Activated CD4-positive, alpha-beta T cell treated with anti-CD3 and anti-CD28 coated beads, Interleukin-2, amount 10 ng/mL, durations not matched to agents 24 days and 14 days (primary cell): ENCODE measurements at regions not wholly inside any gene's neighbourhood (a gene's known extent, or its start where the extent isn't known, plus 50 kb on each side); places are given as distances from the start of the nearest gene placed in this dataset.

Experiments
- DNase-seq: peaks from one replicate; pipeline ENCODE4 v3.0.0; 2022
- H3K27ac Mint-ChIP-seq: one replicate; pipeline ENCODE4 v1.8.0; 2022; ENCODE audit warnings: mild to moderate bottlenecking, mixed read lengths
- H3K27me3 Mint-ChIP-seq: one replicate; pipeline ENCODE4 v1.8.0; 2022; ENCODE audit warnings: mixed read lengths
- H3K36me3 Mint-ChIP-seq: one replicate; pipeline ENCODE4 v1.8.0; 2022; ENCODE audit warnings: low read depth, mild to moderate bottlenecking, mixed read lengths
- H3K4me1 Mint-ChIP-seq: one replicate; pipeline ENCODE4 v1.8.0; 2021; ENCODE audit warnings: mixed read lengths
- H3K4me3 Mint-ChIP-seq: one replicate; pipeline ENCODE4 v1.8.0; 2022; ENCODE audit warnings: mild to moderate bottlenecking, moderate library complexity, mixed read lengths
- H3K9me3 Mint-ChIP-seq: one replicate; pipeline ENCODE4 v1.8.0; 2021; ENCODE audit warnings: mixed read lengths
- intact Hi-C: fragments of 100-400 bp; cut with micrococcal nuclease; formaldehyde crosslinking; loops from one replicate; pipeline ENCODE4 v1.15.1; 2023

DNA sequence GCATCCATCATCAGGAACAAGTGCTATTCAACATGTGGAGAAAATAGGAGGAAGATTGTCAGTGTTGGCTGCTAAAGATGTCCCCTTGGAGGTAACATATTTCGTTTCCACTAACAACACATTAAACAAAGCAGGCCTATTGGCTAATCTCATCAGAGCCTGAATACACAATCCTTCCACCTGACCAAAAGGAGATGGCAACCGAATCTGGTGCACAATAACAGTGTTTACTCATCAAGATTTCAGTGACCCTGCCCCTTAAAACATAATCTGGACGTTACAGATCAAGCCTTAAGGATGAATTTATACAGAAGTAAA is 582.5 kb downstream of the EFNB2 start:
- no peaks in the 10 kb centered on the region for H3K36me3 Mint-ChIP-seq
- intact Hi-C loops: no loop called here

DNA sequence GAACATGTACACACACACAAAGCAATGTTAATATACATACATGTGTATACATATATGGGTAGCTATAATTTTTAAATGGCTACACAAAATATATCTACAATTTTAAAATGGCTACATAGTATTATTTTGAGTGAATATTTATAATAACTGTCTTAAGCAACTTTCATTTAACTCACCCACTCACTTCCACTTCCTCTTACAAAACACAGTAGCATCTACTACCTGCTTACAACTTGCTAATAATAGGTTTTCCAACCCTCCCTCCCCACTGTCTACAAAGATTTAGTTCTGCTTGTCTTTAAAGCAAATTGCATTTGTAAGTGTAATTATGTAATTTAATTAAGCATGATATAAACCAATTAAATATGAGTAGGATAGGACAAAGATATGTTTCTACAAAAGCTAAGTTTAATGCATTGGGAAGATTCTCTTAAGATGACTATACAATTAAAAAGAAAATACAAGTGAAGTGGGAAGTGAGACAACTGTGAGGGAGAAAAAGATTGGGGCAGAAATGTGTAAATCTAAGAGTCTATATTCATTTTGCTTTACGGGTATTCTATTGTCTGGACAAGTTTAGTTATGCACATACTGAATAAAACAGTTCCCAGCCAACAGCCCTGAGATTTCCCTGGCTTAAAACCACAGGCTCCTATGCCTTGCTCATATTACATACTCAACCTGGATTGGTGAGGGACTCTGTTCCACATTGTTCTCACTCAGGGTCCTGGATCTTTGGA is 583.1 kb downstream of the EFNB2 start:
- H3K27ac Mint-ChIP-seq: no peak overlapping the region
- no peaks in the 10 kb centered on the region for H3K27me3 Mint-ChIP-seq
- intact Hi-C loops: no loop called here
- H3K36me3 Mint-ChIP-seq: no peaks in the 10 kb centered on the region
- DNase-seq: no peak
- H3K4me1 Mint-ChIP-seq: no peaks in the 10 kb centered on the region
- H3K9me3 Mint-ChIP-seq: no peaks in the 10 kb centered on the region
- no peak overlapping the region for H3K4me3 Mint-ChIP-seq

More for the DNA sequence above, 582.5 kb downstream of the EFNB2 start:
- no peak for DNase-seq
- Mint-ChIP-seq H3K4me1 (no peaks in the 10 kb centered on the region), H3K27ac (no peak overlapping the region), H3K4me3 (no peak overlapping the region), H3K9me3 (no peaks in the 10 kb centered on the region), H3K27me3 (no peaks in the 10 kb centered on the region)

DNA sequence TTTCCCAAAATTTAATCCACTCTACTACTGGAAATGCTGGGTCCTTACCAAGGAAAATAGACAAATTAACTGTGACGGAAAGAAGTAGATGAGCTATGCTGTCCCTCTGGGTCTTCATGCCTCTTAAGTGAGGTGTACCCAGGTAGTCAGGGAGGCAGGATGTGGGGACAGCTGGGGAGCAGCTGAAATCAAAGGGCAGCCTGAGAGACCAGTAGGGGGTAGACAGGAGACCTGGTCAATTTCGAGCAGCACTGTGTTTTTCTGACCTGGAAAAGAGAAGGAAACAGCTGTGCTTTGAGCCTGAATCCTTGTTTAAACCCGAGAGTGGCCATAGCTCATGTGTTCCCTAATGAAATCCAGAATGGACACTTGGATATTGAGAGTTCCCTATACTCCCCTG is 587.3 kb downstream of the EFNB2 start:
- no peaks in the 10 kb centered on the region for H3K9me3 Mint-ChIP-seq
- intact Hi-C loops: no loop called here
- no peaks in the 10 kb centered on the region for H3K27me3 Mint-ChIP-seq
- no peak for DNase-seq
- H3K4me1 Mint-ChIP-seq: no peaks in the 10 kb centered on the region
- H3K4me3 Mint-ChIP-seq: no peak overlapping the region
- H3K27ac Mint-ChIP-seq: no peak overlapping the region
- no peaks in the 10 kb centered on the region for H3K36me3 Mint-ChIP-seq

DNA sequence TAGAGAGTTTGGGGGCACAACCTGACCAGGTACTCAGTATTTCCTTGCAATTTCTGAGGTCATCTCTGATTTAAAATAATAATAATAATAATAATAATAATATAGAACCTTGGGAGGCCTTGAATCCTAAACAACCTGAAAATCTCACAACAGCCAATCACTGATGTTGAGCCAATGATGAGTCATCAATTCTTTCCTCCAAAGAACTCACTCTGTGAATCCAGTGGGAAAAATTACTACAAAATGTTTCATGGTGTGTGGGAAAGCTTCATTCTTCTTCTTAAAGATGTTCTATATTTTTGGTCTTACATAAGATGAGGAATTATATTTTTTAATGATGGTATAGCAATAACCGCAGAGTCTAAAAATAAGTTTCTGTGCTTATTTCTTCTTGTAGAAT is 594.6 kb downstream of the EFNB2 start:
- Mint-ChIP-seq H3K36me3 (no peaks in the 10 kb centered on the region), H3K27ac (no peak overlapping the region), H3K27me3 (no peaks in the 10 kb centered on the region), H3K9me3 (no peaks in the 10 kb centered on the region), H3K4me1 (no peaks in the 10 kb centered on the region), H3K4me3 (no peak overlapping the region)
- intact Hi-C loops: no loop called here
- DNase-seq: no peak

DNA sequence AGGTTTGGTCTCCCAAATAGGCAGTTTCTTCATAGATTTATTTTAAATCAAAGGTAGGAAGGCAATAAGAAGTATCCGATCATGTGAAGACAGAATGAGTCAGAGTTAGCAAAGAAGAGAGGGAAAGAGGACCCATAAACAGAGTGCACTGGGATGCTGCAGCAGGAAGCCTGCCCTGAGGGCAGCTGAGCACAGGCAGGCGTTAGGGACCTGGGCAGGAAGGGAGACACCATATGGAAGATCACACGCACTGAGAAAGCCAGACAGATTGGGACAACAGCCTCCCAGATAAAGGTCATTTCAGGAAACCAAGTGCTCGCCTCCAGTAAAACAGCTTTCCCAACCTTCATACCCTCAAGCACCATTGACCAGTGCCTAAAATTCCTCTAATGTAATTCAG is 598.0 kb downstream of the EFNB2 start:
- DNase-seq: no peak
- H3K4me1 Mint-ChIP-seq: no peaks in the 10 kb centered on the region
- H3K36me3 Mint-ChIP-seq: no peaks in the 10 kb centered on the region
- no peak overlapping the region for H3K27ac Mint-ChIP-seq
- no peaks in the 10 kb centered on the region for H3K9me3 Mint-ChIP-seq
- no peak overlapping the region for H3K4me3 Mint-ChIP-seq
- H3K27me3 Mint-ChIP-seq: no peaks in the 10 kb centered on the region
- intact Hi-C loops: no loop called here

DNA sequence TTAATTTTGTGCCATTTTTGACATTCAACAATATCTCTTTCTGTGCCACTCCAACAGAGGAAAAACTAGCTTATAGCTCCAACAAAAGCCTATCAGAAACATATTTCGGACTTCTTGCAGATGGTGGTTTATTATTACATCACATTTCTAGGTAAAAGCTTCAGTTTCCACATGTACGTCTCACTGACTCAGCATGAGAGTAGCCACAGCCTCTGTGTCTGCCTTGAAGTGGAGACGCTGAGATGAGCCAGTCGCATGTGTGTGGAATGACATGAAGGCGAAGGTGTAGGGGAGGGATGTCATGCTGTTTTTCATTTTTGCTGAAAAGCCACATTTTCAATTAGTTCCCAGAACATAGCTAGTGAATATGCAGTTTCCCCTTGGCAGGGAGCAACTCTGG is 598.6 kb downstream of the EFNB2 start:
- H3K9me3 Mint-ChIP-seq: no peaks in the 10 kb centered on the region
- H3K36me3 Mint-ChIP-seq: no peaks in the 10 kb centered on the region
- intact Hi-C loops: no loop called here
- no peaks in the 10 kb centered on the region for H3K4me1 Mint-ChIP-seq
- H3K4me3 Mint-ChIP-seq: no peak overlapping the region
- DNase-seq: no peak
- no peaks in the 10 kb centered on the region for H3K27me3 Mint-ChIP-seq
- H3K27ac Mint-ChIP-seq: no peak overlapping the region

DNA sequence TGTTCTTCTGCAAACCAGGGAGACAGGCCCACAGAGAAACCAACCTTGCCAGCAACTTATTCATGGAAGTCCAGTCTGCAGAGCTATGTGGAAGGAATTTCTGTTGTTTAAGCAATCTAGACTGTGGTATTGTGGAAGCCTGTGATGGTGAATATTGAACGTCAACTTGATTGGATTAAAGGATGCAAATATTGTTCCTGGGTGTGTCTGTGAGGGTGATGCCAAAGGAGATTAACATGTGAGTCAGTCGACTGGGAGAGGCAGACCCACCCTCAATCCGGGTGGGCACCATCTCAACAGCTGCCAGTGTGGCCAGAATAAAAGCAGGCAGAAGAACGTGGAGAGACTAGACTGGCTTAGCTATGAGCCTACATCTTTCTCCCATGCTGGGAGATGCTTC is 606.0 kb downstream of the EFNB2 start:
- intact Hi-C loops: no loop called here
- H3K9me3 Mint-ChIP-seq: no peaks in the 10 kb centered on the region
- no peaks in the 10 kb centered on the region for H3K36me3 Mint-ChIP-seq
- no peak overlapping the region for H3K27ac Mint-ChIP-seq
- H3K4me1 Mint-ChIP-seq: no peaks in the 10 kb centered on the region
- no peak overlapping the region for H3K4me3 Mint-ChIP-seq
- no peaks in the 10 kb centered on the region for H3K27me3 Mint-ChIP-seq
- DNase-seq: no peak

DNA sequence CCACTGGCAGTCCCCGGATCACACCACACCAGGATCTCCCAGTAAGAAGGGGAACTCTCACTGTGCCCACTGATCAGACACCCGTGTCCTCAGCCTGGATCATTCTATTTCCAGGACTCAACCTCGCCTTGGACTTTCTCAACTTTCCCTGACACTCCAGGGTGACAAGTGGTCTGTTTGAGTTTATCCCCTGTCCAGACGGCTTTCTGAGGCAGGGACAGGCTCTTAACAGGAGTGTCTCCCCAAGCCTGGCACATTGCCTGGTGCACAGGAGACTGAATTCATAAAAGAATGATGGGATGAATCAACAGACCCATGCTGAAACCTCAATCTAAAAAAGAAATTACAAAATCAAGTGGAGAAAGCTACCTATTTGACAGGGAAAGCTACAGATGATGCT is 606.6 kb downstream of the EFNB2 start:
- Mint-ChIP-seq H3K27ac (no peak overlapping the region), H3K4me1 (no peaks in the 10 kb centered on the region), H3K9me3 (no peaks in the 10 kb centered on the region), H3K27me3 (no peaks in the 10 kb centered on the region), H3K36me3 (no peaks in the 10 kb centered on the region), H3K4me3 (no peak overlapping the region)
- no peak for DNase-seq
- intact Hi-C loops: no loop called here

DNA sequence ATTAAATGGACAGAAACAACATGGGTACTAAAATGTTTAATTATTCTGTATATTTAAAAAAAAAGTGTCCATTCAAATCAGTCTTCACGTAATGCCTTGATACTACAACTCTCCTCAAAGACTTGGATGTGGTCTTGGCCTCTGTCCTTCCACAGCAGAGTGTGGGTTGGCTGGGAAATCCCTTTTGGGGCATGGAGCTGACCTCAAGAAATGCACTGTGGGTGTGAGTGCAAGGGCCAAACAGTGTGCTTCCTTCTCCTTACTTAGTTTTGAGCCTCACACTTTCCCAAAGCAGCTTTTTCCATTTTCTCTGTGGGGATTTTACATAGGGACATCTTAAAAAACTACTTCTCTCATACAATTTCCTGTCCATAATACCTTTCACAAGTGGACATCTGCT is 607.4 kb downstream of the EFNB2 start:
- intact Hi-C loops: no loop called here
- Mint-ChIP-seq H3K27ac (no peak overlapping the region), H3K9me3 (no peaks in the 10 kb centered on the region), H3K36me3 (no peaks in the 10 kb centered on the region), H3K27me3 (no peaks in the 10 kb centered on the region), H3K4me1 (no peaks in the 10 kb centered on the region), H3K4me3 (no peak overlapping the region)
- DNase-seq: no peak

DNA sequence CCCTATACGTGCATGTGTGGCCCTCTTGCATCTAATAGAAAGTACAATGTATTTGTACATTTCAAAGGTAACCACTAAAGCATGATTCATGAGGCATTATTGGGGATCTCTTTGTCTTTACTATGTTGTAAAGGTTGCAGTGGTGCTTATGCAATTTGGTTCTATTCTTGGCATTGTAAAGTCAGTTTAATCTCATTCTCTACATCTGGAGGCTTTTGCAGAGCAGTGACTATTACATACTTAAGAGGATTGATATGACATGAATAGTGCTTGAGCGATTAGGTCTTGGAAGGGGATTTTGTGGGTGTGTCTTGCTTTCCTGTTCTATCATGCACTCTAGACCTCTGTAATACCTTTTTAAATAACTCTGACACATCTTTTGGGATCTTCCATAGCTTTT is 610.0 kb downstream of the EFNB2 start:
- H3K4me3 Mint-ChIP-seq: no peak overlapping the region
- H3K27me3 Mint-ChIP-seq: no peaks in the 10 kb centered on the region
- intact Hi-C loops: no loop called here
- no peaks in the 10 kb centered on the region for H3K36me3 Mint-ChIP-seq
- H3K4me1 Mint-ChIP-seq: no peaks in the 10 kb centered on the region
- no peak for DNase-seq
- no peaks in the 10 kb centered on the region for H3K9me3 Mint-ChIP-seq
- no peak overlapping the region for H3K27ac Mint-ChIP-seq

DNA sequence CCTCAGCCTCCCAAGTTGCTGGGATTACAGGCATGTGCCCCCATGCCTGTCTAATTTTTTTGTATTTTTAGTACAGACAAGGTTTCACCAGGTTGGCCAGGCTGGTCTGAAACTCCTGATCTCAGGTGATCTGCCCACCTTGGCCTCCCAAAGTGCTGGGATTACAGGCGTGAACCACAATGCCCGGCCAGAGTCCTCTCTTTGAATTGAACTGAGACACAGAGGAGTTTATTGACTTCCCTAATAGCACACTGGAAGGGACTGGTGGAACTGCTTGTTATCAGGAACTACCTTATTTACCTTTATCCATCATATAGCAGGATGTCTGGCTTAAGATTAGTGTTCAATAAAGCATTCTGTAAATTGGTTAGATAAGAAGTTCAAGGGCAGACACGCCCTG is 613.8 kb downstream of the EFNB2 start:
- Mint-ChIP-seq H3K27me3 (no peaks in the 10 kb centered on the region), H3K4me1 (no peaks in the 10 kb centered on the region), H3K27ac (no peak overlapping the region), H3K36me3 (no peaks in the 10 kb centered on the region), H3K4me3 (no peak overlapping the region), H3K9me3 (no peaks in the 10 kb centered on the region)
- intact Hi-C loops: no loop called here
- DNase-seq: no peak

DNA sequence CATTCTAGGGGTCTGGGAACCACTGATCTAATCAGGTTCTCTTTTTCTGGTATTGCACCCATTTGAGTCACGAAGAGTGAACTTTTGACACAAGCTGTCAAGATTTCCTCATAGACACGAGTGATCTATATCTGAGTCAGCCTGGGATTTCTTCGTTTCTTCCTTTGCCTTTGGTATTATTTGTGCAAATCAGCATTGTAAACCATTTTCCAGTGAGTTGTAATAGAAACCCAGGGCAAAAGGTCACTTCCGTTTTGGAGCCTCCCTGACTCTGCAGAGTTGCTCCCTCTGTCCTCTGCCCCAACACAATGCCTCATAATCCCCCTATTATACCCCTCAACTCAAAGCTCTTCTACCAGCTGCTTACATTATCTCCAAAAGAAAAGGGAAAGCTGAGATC is 615.1 kb downstream of the EFNB2 start:
- H3K9me3 Mint-ChIP-seq: no peaks in the 10 kb centered on the region
- no peak for DNase-seq
- H3K36me3 Mint-ChIP-seq: no peaks in the 10 kb centered on the region
- H3K27me3 Mint-ChIP-seq: no peaks in the 10 kb centered on the region
- intact Hi-C loops: no loop called here
- no peak overlapping the region for H3K4me3 Mint-ChIP-seq
- H3K4me1 Mint-ChIP-seq: no peaks in the 10 kb centered on the region
- H3K27ac Mint-ChIP-seq: no peak overlapping the region

DNA sequence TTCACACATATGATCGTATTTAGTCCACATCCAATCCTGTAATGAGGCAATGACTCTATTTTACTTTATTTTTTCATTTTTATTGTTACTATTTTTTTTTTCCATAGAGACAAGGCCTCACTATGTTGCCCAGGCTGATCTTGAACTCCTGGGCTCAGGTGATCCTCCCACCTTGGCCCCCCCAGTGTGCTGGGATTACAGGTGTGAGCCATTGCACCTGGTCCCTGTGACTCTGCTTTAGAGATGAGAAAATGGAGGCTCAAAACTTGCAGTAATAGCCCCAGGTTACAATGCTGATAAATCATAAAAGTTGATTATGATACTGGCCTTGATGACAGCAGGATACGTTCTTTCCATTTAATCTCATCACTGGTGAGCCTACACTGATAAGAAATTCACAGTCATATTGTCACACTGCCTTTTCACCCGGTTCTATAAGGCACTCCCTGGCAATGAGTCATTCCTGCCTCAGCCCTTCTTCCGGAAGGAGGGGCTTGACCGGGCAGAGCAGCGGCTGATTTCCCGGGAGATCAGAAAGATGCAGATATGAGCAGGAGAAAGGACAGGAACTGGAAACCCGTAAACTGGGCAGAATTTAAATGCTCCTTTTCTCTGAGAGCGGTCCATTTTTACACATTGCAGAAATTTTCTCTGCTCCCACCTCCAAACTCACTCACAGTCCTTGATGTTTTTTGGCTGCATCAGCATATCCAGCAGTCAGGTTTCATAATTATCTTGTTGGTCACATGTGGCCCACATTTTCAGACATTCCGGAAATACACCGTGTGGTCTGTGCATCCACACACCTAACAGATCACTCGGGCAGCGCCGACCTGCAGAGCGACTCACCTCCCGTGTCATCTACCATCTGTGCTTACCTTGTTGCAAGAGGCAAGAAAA is 616.4 kb downstream of the EFNB2 start:
- H3K4me3 Mint-ChIP-seq: no peak overlapping the region
- H3K27ac Mint-ChIP-seq: no peak overlapping the region
- no peaks in the 10 kb centered on the region for H3K9me3 Mint-ChIP-seq
- no peaks in the 10 kb centered on the region for H3K36me3 Mint-ChIP-seq
- H3K4me1 Mint-ChIP-seq: no peaks in the 10 kb centered on the region
- intact Hi-C loops: no loop called here
- no peaks in the 10 kb centered on the region for H3K27me3 Mint-ChIP-seq
- no peak for DNase-seq

DNA sequence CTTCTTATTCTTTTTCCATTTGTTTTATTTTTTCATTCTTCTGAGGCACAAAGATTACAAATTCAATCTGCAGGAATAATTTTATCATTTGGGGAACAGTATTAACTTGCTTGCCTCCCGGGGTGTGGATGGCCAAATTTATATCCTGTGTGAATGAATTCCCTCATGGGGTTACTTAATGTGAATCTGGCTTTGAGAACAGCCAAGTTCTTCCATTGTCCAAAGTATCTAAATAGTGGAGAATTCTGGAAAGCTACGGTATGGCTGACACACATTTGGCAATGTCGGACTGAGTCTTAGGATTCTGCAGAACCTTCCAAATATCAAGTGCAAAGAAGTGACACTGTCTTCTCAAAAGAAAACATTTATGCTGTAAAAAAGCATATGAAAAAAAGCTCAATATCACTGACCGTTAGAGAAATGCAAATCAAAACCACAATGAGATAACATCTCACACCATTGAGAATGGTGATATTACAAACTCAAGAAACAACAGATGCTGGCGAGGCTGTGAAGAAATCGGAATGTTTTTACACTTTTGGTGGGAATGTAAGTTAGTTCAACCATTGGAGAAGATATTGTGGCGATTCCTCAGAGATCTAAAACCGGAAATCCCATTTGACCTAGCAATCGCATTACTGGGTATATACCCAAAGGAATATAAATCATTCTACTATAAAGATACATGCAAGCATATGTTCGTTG is 620.2 kb downstream of the EFNB2 start:
- H3K9me3 Mint-ChIP-seq: no peaks in the 10 kb centered on the region
- no peaks in the 10 kb centered on the region for H3K36me3 Mint-ChIP-seq
- no peaks in the 10 kb centered on the region for H3K4me1 Mint-ChIP-seq
- H3K4me3 Mint-ChIP-seq: no peak overlapping the region
- no peak for DNase-seq
- peaks cover 5% of the 10 kb centered on the region for H3K27me3 Mint-ChIP-seq
- H3K27ac Mint-ChIP-seq: no peak overlapping the region
- intact Hi-C loops: no loop called here
